Body of pancreas (tissue), 4 donors: ENCODE measurements at regions not wholly inside any gene's neighbourhood (a gene's known extent, or its start where the extent isn't known, plus 50 kb on each side); places are given as distances from the start of the nearest gene placed in this dataset.
"Not testable (repeated sequence)": the region's sequence is repeated elsewhere in the genome, so short reads cannot be mapped to it uniquely, and the experiment has no call there.

Experiments used
- ATAC-seq: fragments of 150-250 bp; one replicate; pipeline ENCODE4 v1.9.1; 2016
- DNase-seq, 4 donors: peaks; one replicate each; pipeline ENCODE4 v3.0.0-alpha.2; 2019
- H3K27ac ChIP-seq, 4 donors: fragments of 200-600 bp; sonication (generic); 1 replicate in 3 of 4; 2 replicates in 1 of 4; pipeline versions ENCODE4 v1.5.1 to v1.6.1; 2016 to 2019; ENCODE audit warnings: mild to moderate bottlenecking in 1 of 4, mixed read lengths in 1 of 4, moderate library complexity in 1 of 4
- H3K27me3 ChIP-seq, 2 donors: fragments of 200-600 bp; sonication (generic); one replicate each; pipeline ENCODE4 v1.6.0; 2016; ENCODE audit warnings: mild to moderate bottlenecking in 1 of 2
- H3K36me3 ChIP-seq, 2 donors: fragments of 200-600 bp; sonication (generic); replicated peaks in 1 of 2; 2 replicates each; pipeline ENCODE4 v1.5.1; 2016; ENCODE audit warnings: low read depth in 2 of 2; ENCODE audit not compliant: insufficient read depth in 1 of 2
- H3K4me1 ChIP-seq: fragments of 200-600 bp; sonication (generic); one replicate; pipeline ENCODE4 v1.6.0; 2016
- H3K4me3 ChIP-seq, 2 donors: fragments of 200-600 bp; sonication (generic); 1 replicate in 1 of 2; 2 replicates in 1 of 2; pipeline ENCODE4 v1.5.1; 2016 to 2019
- H3K9me3 ChIP-seq, 3 donors: fragments of 200-600 bp; sonication (generic); 1 replicate in 2 of 3; 2 replicates in 1 of 3; pipeline ENCODE4 v1.5.1; 2016
- POLR2A ChIP-seq, 3 donors: fragments of 450-650 bp; IDR thresholded peaks; one replicate each; pipeline ENCODE4 v1.6.1; 2016; ENCODE audit warnings: antibody characterized with exemption in 3 of 3, mild to moderate bottlenecking in 2 of 3
- WGBS, 2 donors: methylation state at CpG; one replicate each; pipeline ENCODE4 v1.1.5; 2017; 5-methylcytosine and 5-hydroxymethylcytosine counted together
- intact Hi-C: fragments of 100-400 bp; cut with DNase I; formaldehyde crosslinking; loops from one replicate; pipeline ENCODE4 v1.15.1; 2023
- TF ChIP-seq, protein P1 (sequence below), 7 experiments: fragments of 450-650 bp in 4 of 7; fragments of 200-600 bp in 3 of 7; sonication (generic) in 3 of 7; IDR thresholded peaks; one replicate each; pipeline ENCODE4 v1.5.1; 2016 to 2019; ENCODE audit warnings: antibody characterized with exemption in 7 of 7

DNA sequence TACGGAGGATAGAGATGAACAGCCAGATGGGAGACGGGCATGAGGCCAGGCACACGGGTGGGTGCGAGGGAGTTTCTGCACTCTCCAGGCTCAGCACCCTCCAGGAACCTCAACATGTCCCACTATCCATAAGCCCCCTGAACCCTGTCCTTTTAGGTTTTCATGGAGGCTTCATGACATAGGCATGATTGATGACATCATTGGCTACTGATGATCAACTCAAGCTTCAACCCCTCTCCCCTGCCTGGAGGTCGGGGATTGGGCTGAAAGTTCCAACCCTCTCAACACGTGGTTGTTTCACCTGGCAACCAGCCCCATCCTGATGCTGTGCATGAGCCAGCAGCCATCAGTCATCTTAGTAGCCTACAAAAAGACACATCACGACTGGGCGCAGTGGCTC, 360.7 kb upstream of the AUTS2 start:
- DNase-seq (no peak), ATAC-seq (no peak)
- H3K27ac ChIP-seq, result no peak overlapping the region
- H3K36me3 ChIP-seq, result no peaks in the 10 kb centered on the region
- H3K9me3 ChIP-seq, result no peaks in the 10 kb centered on the region
- intact Hi-C loops, result no loop called here
- 63 to 73% methylated on average over 6 to 8 of the region's 8 CpGs for WGBS, 2 donors
- no peak overlapping the region for H3K4me3 ChIP-seq
- TF ChIP-seq, protein P1, sequence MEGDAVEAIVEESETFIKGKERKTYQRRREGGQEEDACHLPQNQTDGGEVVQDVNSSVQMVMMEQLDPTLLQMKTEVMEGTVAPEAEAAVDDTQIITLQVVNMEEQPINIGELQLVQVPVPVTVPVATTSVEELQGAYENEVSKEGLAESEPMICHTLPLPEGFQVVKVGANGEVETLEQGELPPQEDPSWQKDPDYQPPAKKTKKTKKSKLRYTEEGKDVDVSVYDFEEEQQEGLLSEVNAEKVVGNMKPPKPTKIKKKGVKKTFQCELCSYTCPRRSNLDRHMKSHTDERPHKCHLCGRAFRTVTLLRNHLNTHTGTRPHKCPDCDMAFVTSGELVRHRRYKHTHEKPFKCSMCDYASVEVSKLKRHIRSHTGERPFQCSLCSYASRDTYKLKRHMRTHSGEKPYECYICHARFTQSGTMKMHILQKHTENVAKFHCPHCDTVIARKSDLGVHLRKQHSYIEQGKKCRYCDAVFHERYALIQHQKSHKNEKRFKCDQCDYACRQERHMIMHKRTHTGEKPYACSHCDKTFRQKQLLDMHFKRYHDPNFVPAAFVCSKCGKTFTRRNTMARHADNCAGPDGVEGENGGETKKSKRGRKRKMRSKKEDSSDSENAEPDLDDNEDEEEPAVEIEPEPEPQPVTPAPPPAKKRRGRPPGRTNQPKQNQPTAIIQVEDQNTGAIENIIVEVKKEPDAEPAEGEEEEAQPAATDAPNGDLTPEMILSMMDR (IDR thresholded peaks at IDR 0.05), result no peak
- TF ChIP-seq POLR2A (IDR thresholded peaks at IDR 0.05), result no peak
- H3K27me3 ChIP-seq, result peaks cover 0 to 3% of the 10 kb centered on the region in 2 donors
- peaks cover 6% of the 10 kb centered on the region for H3K4me1 ChIP-seq

DNA sequence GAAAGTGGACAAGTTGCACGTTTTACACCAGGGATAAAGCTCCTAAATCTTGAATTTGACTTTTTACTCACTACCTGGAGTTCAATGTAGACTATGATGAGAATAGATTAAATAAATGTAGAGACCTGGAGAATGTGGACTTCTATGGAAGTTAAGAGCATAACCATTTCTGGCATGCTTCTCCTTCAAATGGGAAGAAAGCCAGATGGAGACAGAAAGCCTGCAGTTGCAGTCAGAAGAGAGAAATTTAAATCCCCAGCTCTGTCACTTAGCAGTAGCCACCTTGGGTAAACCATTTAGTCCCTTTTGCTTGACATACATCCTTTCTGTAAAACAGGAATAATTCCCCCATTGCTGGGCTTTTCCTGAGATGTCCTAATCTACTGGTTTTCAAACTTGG, 355.3 kb upstream of the AUTS2 start:
- peaks cover 0 to 3% of the 10 kb centered on the region in 2 donors for H3K27me3 ChIP-seq
- H3K36me3 ChIP-seq, result no peaks in the 10 kb centered on the region
- H3K4me3 ChIP-seq, result no peak overlapping the region
- H3K27ac ChIP-seq, result no peak overlapping the region
- no peaks in the 10 kb centered on the region for H3K4me1 ChIP-seq
- DNase-seq (no peak), ATAC-seq (no peak)
- intact Hi-C loops, result no loop called here
- no peaks in the 10 kb centered on the region for H3K9me3 ChIP-seq
- WGBS, 2 donors, result 35 to 55% methylated on average over 1 of the region's 1 CpG
- TF ChIP-seq, protein P1 (IDR thresholded peaks at IDR 0.05), result no peak
- no peak for TF ChIP-seq POLR2A (IDR thresholded peaks at IDR 0.05)

DNA sequence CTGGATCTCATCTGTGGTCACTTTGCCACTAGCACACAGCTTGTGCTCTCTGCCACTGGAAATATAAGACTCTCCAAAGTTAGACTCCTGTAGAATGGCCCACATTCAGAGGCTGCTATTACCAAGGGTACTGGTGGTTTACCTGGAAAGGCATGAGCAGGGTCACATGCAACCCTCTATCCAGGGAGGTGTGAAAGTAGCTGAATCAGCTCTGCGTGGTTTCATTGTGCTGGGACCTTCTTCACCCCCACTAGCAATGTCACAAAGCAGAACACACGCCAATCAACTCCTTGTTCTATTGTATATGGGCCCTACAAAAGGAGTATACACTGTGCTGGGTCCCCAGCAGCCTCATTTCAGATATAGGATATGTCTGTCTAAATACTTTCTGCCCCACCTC, 353.6 kb upstream of the AUTS2 start:
- H3K36me3 ChIP-seq, result no peaks in the 10 kb centered on the region

DNA sequence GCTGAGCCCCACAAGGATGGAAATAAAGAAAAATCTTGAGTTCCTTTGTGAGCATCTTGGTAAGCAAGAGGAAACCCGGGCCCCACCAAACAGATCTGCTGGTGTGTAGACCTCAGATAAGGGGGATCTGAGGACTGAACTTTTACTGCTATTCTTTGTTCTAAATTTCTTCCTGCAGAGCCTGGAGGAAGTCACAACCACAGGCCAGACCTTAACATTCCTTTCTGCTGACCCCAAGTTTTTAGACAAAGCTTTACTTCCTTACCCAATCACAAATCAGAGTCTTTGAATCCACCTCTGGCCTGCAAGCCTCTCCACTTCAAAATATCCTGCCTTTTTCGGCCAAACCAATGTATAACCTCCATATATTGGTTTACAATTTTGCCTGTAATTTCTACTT, 352.6 kb upstream of the AUTS2 start:
- H3K27ac ChIP-seq, result no peak overlapping the region
- no peaks in the 10 kb centered on the region for H3K4me1 ChIP-seq
- WGBS, 2 donors, result 30 to 36% methylated on average over 2 of the region's 2 CpGs
- ATAC-seq, result no peak
- H3K9me3 ChIP-seq, result no peaks in the 10 kb centered on the region
- TF ChIP-seq POLR2A (IDR thresholded peaks at IDR 0.05), result no peak
- TF ChIP-seq, protein P1 (IDR thresholded peaks at IDR 0.05), result no peak
- no peak overlapping the region for H3K4me3 ChIP-seq
- DNase-seq, result no peak
- no peaks in the 10 kb centered on the region for H3K36me3 ChIP-seq
- intact Hi-C loops, result no loop called here
- H3K27me3 ChIP-seq, result no peaks in the 10 kb centered on the region

More for the DNA sequence above, 353.6 kb upstream of the AUTS2 start:
- no peak overlapping the region for H3K4me3 ChIP-seq
- H3K4me1 ChIP-seq, result no peaks in the 10 kb centered on the region
- no peak for ATAC-seq
- no peaks in the 10 kb centered on the region for H3K9me3 ChIP-seq
- WGBS, 2 donors, result 63 to 73% methylated on average over 2 of the region's 2 CpGs
- DNase-seq, result no peak
- TF ChIP-seq, protein P1 (IDR thresholded peaks at IDR 0.05), result no peak
- TF ChIP-seq POLR2A (IDR thresholded peaks at IDR 0.05), result no peak
- H3K27me3 ChIP-seq, result no peaks in the 10 kb centered on the region
- intact Hi-C loops, result no loop called here
- H3K27ac ChIP-seq, result no peak overlapping the region

DNA sequence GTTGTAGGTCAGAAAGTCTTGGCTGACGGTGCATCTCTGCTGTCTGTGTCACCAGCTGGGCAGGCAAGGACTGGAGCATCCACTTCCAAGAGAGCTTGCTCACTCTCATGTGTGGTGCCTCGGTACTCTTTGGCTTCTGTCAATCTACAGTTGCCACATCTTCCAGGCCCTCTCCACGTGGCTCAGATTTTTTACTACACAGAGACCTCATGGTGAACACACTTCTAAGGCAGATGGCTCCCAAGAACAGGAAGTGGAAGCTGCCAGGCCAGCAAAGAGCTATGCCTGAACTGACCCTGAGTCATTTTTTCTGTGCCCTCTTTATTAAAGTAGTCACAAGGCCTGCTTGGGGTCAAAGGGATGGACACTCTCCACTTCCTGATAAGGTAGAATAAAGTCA, 351.5 kb upstream of the AUTS2 start:
- peak in 2 of 4 donors; percentile 6 to 50 for DNase-seq
- H3K27me3 ChIP-seq, result no peaks in the 10 kb centered on the region
- H3K36me3 ChIP-seq, result no peaks in the 10 kb centered on the region
- intact Hi-C loops, result no loop called here
- 54 to 59% methylated on average over 3 of the region's 3 CpGs for WGBS, 2 donors
- no peaks in the 10 kb centered on the region for H3K4me1 ChIP-seq
- no peak for ATAC-seq
- no peak overlapping the region for H3K4me3 ChIP-seq
- TF ChIP-seq, protein P1 (IDR thresholded peaks at IDR 0.05), result no peak
- no peak for TF ChIP-seq POLR2A (IDR thresholded peaks at IDR 0.05)
- no peak overlapping the region for H3K27ac ChIP-seq
- no peaks in the 10 kb centered on the region for H3K9me3 ChIP-seq

DNA sequence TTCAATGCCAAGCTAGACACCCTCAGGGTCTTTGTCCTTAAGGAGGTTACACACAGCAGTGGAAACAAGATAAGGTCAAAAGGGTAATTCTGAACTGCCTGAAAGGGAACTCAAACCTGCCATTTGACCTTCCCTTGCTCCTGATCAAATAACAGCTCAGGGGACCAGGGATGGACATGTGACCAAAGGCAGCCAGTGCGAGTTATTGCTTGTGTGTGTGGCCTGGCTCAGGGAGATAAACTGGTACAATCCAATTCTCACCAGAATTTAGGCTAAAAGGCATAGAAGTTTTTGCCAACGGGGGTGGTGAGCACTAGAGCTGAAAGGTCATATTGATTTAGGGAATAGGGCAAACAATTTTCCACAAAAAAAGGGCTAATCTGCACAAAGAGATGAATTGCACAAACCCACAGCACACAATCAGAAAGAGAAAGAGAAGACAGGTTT, 349.9 kb upstream of the AUTS2 start:
- DNase-seq, H3K36me3 ChIP-seq, H3K27ac ChIP-seq, H3K9me3 ChIP-seq, ATAC-seq, H3K27me3 ChIP-seq, H3K4me1 ChIP-seq, H3K4me3 ChIP-seq, intact Hi-C loops: not testable (repeated sequence)
- 13 to 30% methylated on average over 2 of the region's 2 CpGs for WGBS, 2 donors
